Fibroblast of the aortic adventitia (primary cell): ENCODE measurements at regions not wholly inside any gene's neighbourhood (a gene's known extent, or its start where the extent isn't known, plus 50 kb on each side); places are given as distances from the start of the nearest gene placed in this dataset.
"Not testable (repeated sequence)": the region's sequence is repeated elsewhere in the genome, so short reads cannot be mapped to it uniquely, and the experiment has no call there.

ENCODE experiments used
- DNase-seq: peaks from one replicate; pipeline ENCODE4 v3.0.0-alpha.2; 2010; ENCODE audit warnings: low read depth
- H3K4me3 ChIP-seq: 2 replicates; pipeline ENCODE4 v1.5.1; 2011; ENCODE audit warnings: low read depth, mild to moderate bottlenecking, control low read depth, low read length, moderate library complexity
- CTCF ChIP-seq: IDR thresholded peaks from 2 replicates; pipeline ENCODE4 v1.5.1; 2011; ENCODE audit warnings: mild to moderate bottlenecking, low read length, control low read depth, inconsistent platforms; ENCODE audit not compliant: insufficient read depth

GRCh38 chr20:39751557-39752137 lies 789.5 kb downstream of the DHX35 start:
- TF ChIP-seq CTCF, result no peak
- DNase-seq, result no peak

GRCh38 chr20:39745380-39745779 lies 783.2 kb downstream of the DHX35 start:
- DNase-seq, result no peak
- no peak for TF ChIP-seq CTCF
- no peak overlapping the region for H3K4me3 ChIP-seq

More at GRCh38 chr20:39751557-39752137, 789.5 kb downstream of the DHX35 start:
- no peak overlapping the region for H3K4me3 ChIP-seq

- TF ChIP-seq CTCF, result no peak
- DNase-seq, result no peak
- H3K4me3 ChIP-seq, result no peak overlapping the region
Observed at GRCh38 chr20:39738651-39739050, 776.5 kb downstream of the DHX35 start.

GRCh38 chr20:39736434-39737327 lies 774.5 kb downstream of the DHX35 start:
- DNase-seq, result no peak
- no peak overlapping the region for H3K4me3 ChIP-seq
- TF ChIP-seq CTCF, result no peak

- H3K4me3 ChIP-seq, DNase-seq: not testable (repeated sequence)
Observed at GRCh38 chr20:39725513-39725912, 763.4 kb downstream of the DHX35 start.

- TF ChIP-seq CTCF, result no peak
- no peak for DNase-seq
- no peak overlapping the region for H3K4me3 ChIP-seq
Observed at GRCh38 chr20:39719293-39719692, 757.1 kb downstream of the DHX35 start.

- no peak for DNase-seq
- no peak overlapping the region for H3K4me3 ChIP-seq
- no peak for TF ChIP-seq CTCF
Observed at GRCh38 chr20:39717936-39718335, 755.8 kb downstream of the DHX35 start.
